ENCODE measurements at regions not wholly inside any gene's neighbourhood (a gene's known extent, or its start where the extent isn't known, plus 50 kb on each side); places are given as distances from the start of the nearest gene placed in this dataset.

GRCh38 chr5:116733991-116734975 lies 159.7 kb upstream of the SEMA6A start:
- TF ChIP-seq, protein P1, sequence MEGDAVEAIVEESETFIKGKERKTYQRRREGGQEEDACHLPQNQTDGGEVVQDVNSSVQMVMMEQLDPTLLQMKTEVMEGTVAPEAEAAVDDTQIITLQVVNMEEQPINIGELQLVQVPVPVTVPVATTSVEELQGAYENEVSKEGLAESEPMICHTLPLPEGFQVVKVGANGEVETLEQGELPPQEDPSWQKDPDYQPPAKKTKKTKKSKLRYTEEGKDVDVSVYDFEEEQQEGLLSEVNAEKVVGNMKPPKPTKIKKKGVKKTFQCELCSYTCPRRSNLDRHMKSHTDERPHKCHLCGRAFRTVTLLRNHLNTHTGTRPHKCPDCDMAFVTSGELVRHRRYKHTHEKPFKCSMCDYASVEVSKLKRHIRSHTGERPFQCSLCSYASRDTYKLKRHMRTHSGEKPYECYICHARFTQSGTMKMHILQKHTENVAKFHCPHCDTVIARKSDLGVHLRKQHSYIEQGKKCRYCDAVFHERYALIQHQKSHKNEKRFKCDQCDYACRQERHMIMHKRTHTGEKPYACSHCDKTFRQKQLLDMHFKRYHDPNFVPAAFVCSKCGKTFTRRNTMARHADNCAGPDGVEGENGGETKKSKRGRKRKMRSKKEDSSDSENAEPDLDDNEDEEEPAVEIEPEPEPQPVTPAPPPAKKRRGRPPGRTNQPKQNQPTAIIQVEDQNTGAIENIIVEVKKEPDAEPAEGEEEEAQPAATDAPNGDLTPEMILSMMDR (conservative IDR thresholded peaks at IDR 0.05) = no peak
- TF ChIP-seq EZH2 (IDR thresholded peaks at IDR 0.05; ENCODE audit: low read depth) = no peak
